Tibial nerve (tissue), 4 donors: ENCODE measurements at regions not wholly inside any gene's neighbourhood (a gene's known extent, or its start where the extent isn't known, plus 50 kb on each side); places are given as distances from the start of the nearest gene placed in this dataset.

Source experiments
- DNase-seq, 2 donors: peaks; one replicate each; pipeline ENCODE4 v3.0.0-alpha.2; 2019; ENCODE audit warnings: low spot score in 2 of 2
- H3K27ac ChIP-seq, 4 donors: fragments of 200-600 bp; sonication (generic) in 3 of 4; one replicate each; pipeline ENCODE4 v1.5.1; 2017 to 2019; ENCODE audit warnings: mild to moderate bottlenecking in 1 of 4
- H3K27me3 ChIP-seq, 2 donors: fragments of 200-600 bp; sonication (generic) in 1 of 2; one replicate each; pipeline versions ENCODE4 v1.5.1 to v1.6.0; 2017 to 2019
- H3K36me3 ChIP-seq, 3 donors: fragments of 200-600 bp; sonication (generic); one replicate each; pipeline ENCODE4 v1.5.1; 2018 to 2019
- H3K4me1 ChIP-seq, 4 donors: fragments of 200-600 bp; sonication (generic) in 3 of 4; one replicate each; pipeline ENCODE4 v1.5.1; 2017 to 2019
- H3K4me3 ChIP-seq, 4 donors: fragments of 200-600 bp; sonication (generic) in 3 of 4; one replicate each; pipeline ENCODE4 v1.5.1; 2017 to 2019; ENCODE audit warnings: mild to moderate bottlenecking in 1 of 4, moderate library complexity in 1 of 4
- H3K9me3 ChIP-seq, 4 donors: fragments of 200-600 bp; sonication (generic) in 3 of 4; one replicate each; pipeline ENCODE4 v1.5.1; 2017 to 2019
- CTCF ChIP-seq, 5 experiments: fragments of 200-600 bp in 3 of 5; fragments of 450-650 bp in 2 of 5; sonication (generic) in 3 of 5; IDR thresholded peaks; one replicate each; pipeline ENCODE4 v1.5.1; 2016 to 2019; ENCODE audit warnings: antibody characterized with exemption in 5 of 5, mild to moderate bottlenecking in 3 of 5, moderate library complexity in 2 of 5
- EP300 ChIP-seq, 2 donors: sonication (generic); formaldehyde crosslinking; IDR thresholded peaks; one replicate each; pipeline ENCODE4 v1.6.1; 2017; ENCODE audit warnings: antibody characterized with exemption in 2 of 2, mild to moderate bottlenecking in 1 of 2
- POLR2A ChIP-seq, 2 donors: fragments of 450-650 bp; IDR thresholded peaks; one replicate each; pipeline ENCODE4 v1.6.1; 2017; ENCODE audit warnings: antibody characterized with exemption in 2 of 2, mild to moderate bottlenecking in 2 of 2, moderate library complexity in 2 of 2
- WGBS, 2 donors: methylation state at CpG; one replicate each; pipeline ENCODE4 v1.1.5; 2018; 5-methylcytosine and 5-hydroxymethylcytosine counted together

- WGBS, 2 donors, result 59 to 74% methylated on average over 6 of the region's 6 CpGs
- H3K4me1 ChIP-seq, result no peaks in the 10 kb centered on the region
- H3K9me3 ChIP-seq, result peaks cover 0 to 13% (median 0%) of the 10 kb centered on the region in 4 donors
- H3K27ac ChIP-seq, result no peak overlapping the region
- DNase-seq, result no peak
- peaks cover 0 to 7% (median 0%) of the 10 kb centered on the region in 3 donors for H3K36me3 ChIP-seq
- no peak overlapping the region for H3K4me3 ChIP-seq
- TF ChIP-seq EP300 (IDR thresholded peaks at IDR 0.05), result no peak
- TF ChIP-seq POLR2A (IDR thresholded peaks at IDR 0.05), result no peak
- TF ChIP-seq CTCF (IDR thresholded peaks at IDR 0.05), result no peak
- H3K27me3 ChIP-seq, result no peaks in the 10 kb centered on the region
These were observed 65.3 kb downstream of the FOXL1 start for GRCh38 chr16:86643671-86644070.

- TF ChIP-seq CTCF (IDR thresholded peaks at IDR 0.05), result no peak
- TF ChIP-seq EP300 (IDR thresholded peaks at IDR 0.05), result no peak
- TF ChIP-seq POLR2A (IDR thresholded peaks at IDR 0.05), result no peak
- WGBS, 2 donors, result 94 to 96% methylated on average over 2 of the region's 2 CpGs
- DNase-seq, result no peak
- Histone ChIP-seq H3K4me3 (no peak overlapping the region), H3K9me3 (peaks cover 0 to 13% (median 0%) of the 10 kb centered on the region in 4 donors), H3K27me3 (peaks cover 0 to 3% of the 10 kb centered on the region in 2 donors), H3K27ac (no peak overlapping the region), H3K4me1 (no peaks in the 10 kb centered on the region), H3K36me3 (peaks cover 0 to 7% (median 0%) of the 10 kb centered on the region in 3 donors)
These were observed 69.2 kb downstream of the FOXL1 start for GRCh38 chr16:86647561-86647960.

GRCh38 chr16:86649875-86650274, 71.5 kb downstream of the FOXL1 start:
- H3K4me1 ChIP-seq, result no peaks in the 10 kb centered on the region
- WGBS, 2 donors, result 47 to 53% methylated on average over 5 of the region's 5 CpGs

GRCh38 chr16:86651013-86651627, 72.8 kb downstream of the FOXL1 start:
- Histone ChIP-seq H3K27ac (no peak overlapping the region), H3K36me3 (peaks cover 0 to 7% (median 0%) of the 10 kb centered on the region in 3 donors), H3K4me3 (no peak overlapping the region), H3K4me1 (no peaks in the 10 kb centered on the region), H3K9me3 (peaks cover 0 to 13% (median 0%) of the 10 kb centered on the region in 4 donors), H3K27me3 (peaks cover 0 to 3% of the 10 kb centered on the region in 2 donors)
- WGBS, 2 donors, result 95% methylated on average over 9 of the region's 9 CpGs
- no peak for DNase-seq
- no peak for TF ChIP-seq POLR2A (IDR thresholded peaks at IDR 0.05)
- no peak for TF ChIP-seq EP300 (IDR thresholded peaks at IDR 0.05)
- no peak for TF ChIP-seq CTCF (IDR thresholded peaks at IDR 0.05)

More at GRCh38 chr16:86649875-86650274, 71.5 kb downstream of the FOXL1 start:
- Histone ChIP-seq H3K27ac (no peak overlapping the region), H3K4me3 (no peak overlapping the region), H3K36me3 (peaks cover 0 to 7% (median 0%) of the 10 kb centered on the region in 3 donors), H3K27me3 (peaks cover 0 to 3% of the 10 kb centered on the region in 2 donors), H3K9me3 (peaks cover 0 to 13% (median 0%) of the 10 kb centered on the region in 4 donors)
- no peak for TF ChIP-seq EP300 (IDR thresholded peaks at IDR 0.05)
- no peak for TF ChIP-seq CTCF (IDR thresholded peaks at IDR 0.05)
- no peak for TF ChIP-seq POLR2A (IDR thresholded peaks at IDR 0.05)
- no peak for DNase-seq

- 61 to 66% methylated on average over 6 of the region's 6 CpGs for WGBS, 2 donors
- H3K27me3 ChIP-seq, result peaks cover 0 to 3% of the 10 kb centered on the region in 2 donors
- peaks cover 0 to 7% (median 0%) of the 10 kb centered on the region in 3 donors for H3K36me3 ChIP-seq
- TF ChIP-seq CTCF (IDR thresholded peaks at IDR 0.05) (no peak), POLR2A (IDR thresholded peaks at IDR 0.05) (no peak), EP300 (IDR thresholded peaks at IDR 0.05) (no peak)
- H3K27ac ChIP-seq, result no peak overlapping the region
- DNase-seq, result no peak
- H3K9me3 ChIP-seq, result peaks cover 0 to 13% (median 0%) of the 10 kb centered on the region in 4 donors
- no peak overlapping the region for H3K4me3 ChIP-seq
- H3K4me1 ChIP-seq, result no peaks in the 10 kb centered on the region
These were observed 73.5 kb downstream of the FOXL1 start for GRCh38 chr16:86651823-86652222.
